ENCODE measurements at regions not wholly inside any gene's neighbourhood (a gene's known extent, or its start where the extent isn't known, plus 50 kb on each side); places are given as distances from the start of the nearest gene placed in this dataset.

- H3K36me3 ChIP-seq = no peaks in the 10 kb centered on the region
- TF ChIP-seq CTCF (IDR thresholded peaks at IDR 0.05 in 8 of 11, conservative IDR thresholded peaks at IDR 0.05 in 3 of 11) (no peak), POLR2A (IDR thresholded peaks at IDR 0.05) (no peak), POLR2AphosphoS5 (IDR thresholded peaks at IDR 0.05) (no peak)
- intact Hi-C loops (cut with DNase I; ENCODE audit: low total_unique reads) = no loop called here
- H3K4me3 ChIP-seq = no peak overlapping the region
- H3K27ac ChIP-seq = no peak overlapping the region
- WGBS, 5 donors = 37 to 52% (median 46%) methylated on average over 6 to 8 of the region's 8 CpGs
- no peaks in the 10 kb centered on the region for H3K9me3 ChIP-seq
- H3K4me1 ChIP-seq = peaks cover 0 to 6% (median 3%) of the 10 kb centered on the region in 6 donors
- DNase-seq = no peak
- peaks cover 0 to 28% (median 0%) of the 10 kb centered on the region in 7 donors for H3K27me3 ChIP-seq (replicated peaks in 1 of 7)
Observed at GRCh38 chr2:15688924-15689568, 97.4 kb downstream of the DDX1 start.

GRCh38 chr2:15689654-15690053 is 98.0 kb downstream of the DDX1 start:
- H3K27me3 ChIP-seq (replicated peaks in 1 of 7) = peaks cover 0 to 28% (median 0%) of the 10 kb centered on the region in 7 donors
- H3K27ac ChIP-seq = no peak overlapping the region
- TF ChIP-seq CTCF (IDR thresholded peaks at IDR 0.05 in 8 of 11, conservative IDR thresholded peaks at IDR 0.05 in 3 of 11) = no peak
- TF ChIP-seq POLR2AphosphoS5 (IDR thresholded peaks at IDR 0.05) = no peak
- TF ChIP-seq POLR2A (IDR thresholded peaks at IDR 0.05) = no peak
- no peaks in the 10 kb centered on the region for H3K36me3 ChIP-seq
- DNase-seq = no peak
- intact Hi-C loops (cut with DNase I; ENCODE audit: low total_unique reads) = no loop called here
- peaks cover 0 to 6% (median 3%) of the 10 kb centered on the region in 6 donors for H3K4me1 ChIP-seq
- no peaks in the 10 kb centered on the region for H3K9me3 ChIP-seq
- no peak overlapping the region for H3K4me3 ChIP-seq
- WGBS, 5 donors = 51 to 70% (median 68%) methylated on average over 10 of the region's 10 CpGs

- intact Hi-C loops (cut with DNase I; ENCODE audit: low total_unique reads) = no loop called here
- no peak for DNase-seq
- no peak overlapping the region for H3K27ac ChIP-seq
- 82 to 93% (median 91%) methylated on average over 11 to 12 of the region's 12 CpGs for WGBS, 5 donors
- no peak overlapping the region for H3K4me3 ChIP-seq
- H3K9me3 ChIP-seq = no peaks in the 10 kb centered on the region
- no peaks in the 10 kb centered on the region for H3K36me3 ChIP-seq
- H3K27me3 ChIP-seq (replicated peaks in 1 of 7) = peaks cover 0 to 28% (median 0%) of the 10 kb centered on the region in 7 donors
- H3K4me1 ChIP-seq = peaks cover 0 to 6% (median 3%) of the 10 kb centered on the region in 6 donors
- TF ChIP-seq CTCF (IDR thresholded peaks at IDR 0.05 in 8 of 11, conservative IDR thresholded peaks at IDR 0.05 in 3 of 11) (no peak), POLR2AphosphoS5 (IDR thresholded peaks at IDR 0.05) (no peak), POLR2A (IDR thresholded peaks at IDR 0.05) (no peak)
Observed at GRCh38 chr2:15691586-15692310, 100.1 kb downstream of the DDX1 start.

Measured in spleen (tissue), 11 donors.